GM21723 (cell line): ENCODE measurements at regions not wholly inside any gene's neighbourhood (a gene's known extent, or its start where the extent isn't known, plus 50 kb on each side); places are given as distances from the start of the nearest gene placed in this dataset.
"Not testable (repeated sequence)": the region's sequence is repeated elsewhere in the genome, so short reads cannot be mapped to it uniquely, and the experiment has no call there.

Experiments used
- ATAC-seq: cut with Tn5 transposase; IDR thresholded peaks from one replicate; pipeline ENCODE4 v1.9.1; 2021; ENCODE audit warnings: mild to moderate bottlenecking, moderate library complexity; ENCODE audit not compliant: unreplicated experiment

GRCh38 chr18:43793910-43794309, 516.6 kb upstream of the SYT4 start:
- ATAC-seq = no peak

- ATAC-seq = no peak
Measured at GRCh38 chr18:43794363-43794762, 517.1 kb upstream of the SYT4 start.

- no peak for ATAC-seq
Measured at GRCh38 chr18:43797347-43797746, 520.1 kb upstream of the SYT4 start.

GRCh38 chr18:43800584-43800983, 523.3 kb upstream of the SYT4 start:
- no peak for ATAC-seq

GRCh38 chr18:43805646-43806194, 528.4 kb upstream of the SYT4 start:
- no peak for ATAC-seq

- no peak for ATAC-seq
Measured at GRCh38 chr18:43812627-43813026, 535.3 kb upstream of the SYT4 start.

- ATAC-seq = no peak
Measured at GRCh38 chr18:43819397-43819796, 542.1 kb upstream of the SYT4 start.

GRCh38 chr18:43819873-43820272, 542.6 kb upstream of the SYT4 start:
- no peak for ATAC-seq

GRCh38 chr18:43825768-43826167, 548.5 kb upstream of the SYT4 start:
- ATAC-seq = no peak

GRCh38 chr18:43826215-43826614, 548.9 kb upstream of the SYT4 start:
- no peak for ATAC-seq

GRCh38 chr18:43827311-43827710, 550.0 kb upstream of the SYT4 start:
- ATAC-seq = no peak

- ATAC-seq = no peak
Measured at GRCh38 chr18:43830303-43830702, 553.0 kb upstream of the SYT4 start.

GRCh38 chr18:43830947-43831346, 553.7 kb upstream of the SYT4 start:
- no peak for ATAC-seq

- ATAC-seq = no peak
Measured at GRCh38 chr18:43846299-43846698, 569.0 kb upstream of the SYT4 start.

GRCh38 chr18:43847164-43848091, 570.1 kb upstream of the SYT4 start:
- no peak for ATAC-seq

- ATAC-seq = not testable (repeated sequence)
Measured at GRCh38 chr18:43849831-43850230, 572.5 kb upstream of the SYT4 start.

- ATAC-seq = no peak
Measured at GRCh38 chr18:43855376-43855775, 578.1 kb upstream of the SYT4 start.

- ATAC-seq = no peak
Measured at GRCh38 chr18:43863180-43863579, 585.9 kb upstream of the SYT4 start.

GRCh38 chr18:43866696-43867095, 589.4 kb upstream of the SYT4 start:
- no peak for ATAC-seq

GRCh38 chr18:43868497-43868995, 591.3 kb upstream of the SYT4 start:
- ATAC-seq = no peak

- ATAC-seq = no peak
Measured at GRCh38 chr18:43869451-43870008, 592.2 kb upstream of the SYT4 start.

- no peak for ATAC-seq
Measured at GRCh38 chr18:43870626-43871025, 593.3 kb upstream of the SYT4 start.
